Kidney epithelial cell (primary cell): ENCODE measurements at regions not wholly inside any gene's neighbourhood (a gene's known extent, or its start where the extent isn't known, plus 50 kb on each side); places are given as distances from the start of the nearest gene placed in this dataset.

Experiments used
- DNase-seq: peaks from one replicate; pipeline ENCODE4 v3.0.0-alpha.2; 2010; ENCODE audit warnings: low read depth
- H3K27me3 ChIP-seq: 2 replicates; pipeline ENCODE4 v1.6.0; 2011; ENCODE audit warnings: low read length; ENCODE audit not compliant: control insufficient read depth, insufficient read depth
- H3K36me3 ChIP-seq: 2 replicates; pipeline ENCODE4 v1.5.1; 2011; ENCODE audit warnings: low read length; ENCODE audit not compliant: control insufficient read depth, insufficient read depth
- H3K4me3 ChIP-seq: 2 replicates; pipeline ENCODE4 v1.5.1; 2011; ENCODE audit warnings: low read depth, mild to moderate bottlenecking, control low read depth, low read length
- TF ChIP-seq, protein P1 (sequence below): IDR thresholded peaks from 2 replicates; pipeline ENCODE4 v1.5.1; 2011; ENCODE audit warnings: mild to moderate bottlenecking, moderate library complexity, low read length, control low read depth, inconsistent platforms; ENCODE audit not compliant: insufficient read depth, poor library complexity, severe bottlenecking

GRCh38 chr22:47553436-47553835 lies 791.0 kb downstream of the TBC1D22A start:
- H3K27me3 ChIP-seq, result no peaks in the 10 kb centered on the region
- no peak overlapping the region for H3K4me3 ChIP-seq
- no peaks in the 10 kb centered on the region for H3K36me3 ChIP-seq
- no peak for DNase-seq
- TF ChIP-seq, protein P1, sequence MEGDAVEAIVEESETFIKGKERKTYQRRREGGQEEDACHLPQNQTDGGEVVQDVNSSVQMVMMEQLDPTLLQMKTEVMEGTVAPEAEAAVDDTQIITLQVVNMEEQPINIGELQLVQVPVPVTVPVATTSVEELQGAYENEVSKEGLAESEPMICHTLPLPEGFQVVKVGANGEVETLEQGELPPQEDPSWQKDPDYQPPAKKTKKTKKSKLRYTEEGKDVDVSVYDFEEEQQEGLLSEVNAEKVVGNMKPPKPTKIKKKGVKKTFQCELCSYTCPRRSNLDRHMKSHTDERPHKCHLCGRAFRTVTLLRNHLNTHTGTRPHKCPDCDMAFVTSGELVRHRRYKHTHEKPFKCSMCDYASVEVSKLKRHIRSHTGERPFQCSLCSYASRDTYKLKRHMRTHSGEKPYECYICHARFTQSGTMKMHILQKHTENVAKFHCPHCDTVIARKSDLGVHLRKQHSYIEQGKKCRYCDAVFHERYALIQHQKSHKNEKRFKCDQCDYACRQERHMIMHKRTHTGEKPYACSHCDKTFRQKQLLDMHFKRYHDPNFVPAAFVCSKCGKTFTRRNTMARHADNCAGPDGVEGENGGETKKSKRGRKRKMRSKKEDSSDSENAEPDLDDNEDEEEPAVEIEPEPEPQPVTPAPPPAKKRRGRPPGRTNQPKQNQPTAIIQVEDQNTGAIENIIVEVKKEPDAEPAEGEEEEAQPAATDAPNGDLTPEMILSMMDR, result no peak

GRCh38 chr22:47552541-47553205 lies 790.2 kb downstream of the TBC1D22A start:
- TF ChIP-seq, protein P1, result no peak
- DNase-seq, result no peak
- Histone ChIP-seq H3K36me3 (no peaks in the 10 kb centered on the region), H3K27me3 (no peaks in the 10 kb centered on the region), H3K4me3 (no peak overlapping the region)

- no peak for DNase-seq
- no peaks in the 10 kb centered on the region for H3K27me3 ChIP-seq
- no peaks in the 10 kb centered on the region for H3K36me3 ChIP-seq
- TF ChIP-seq, protein P1, result no peak
- no peak overlapping the region for H3K4me3 ChIP-seq
Measured at GRCh38 chr22:47552024-47552423, 789.6 kb downstream of the TBC1D22A start.

DNA sequence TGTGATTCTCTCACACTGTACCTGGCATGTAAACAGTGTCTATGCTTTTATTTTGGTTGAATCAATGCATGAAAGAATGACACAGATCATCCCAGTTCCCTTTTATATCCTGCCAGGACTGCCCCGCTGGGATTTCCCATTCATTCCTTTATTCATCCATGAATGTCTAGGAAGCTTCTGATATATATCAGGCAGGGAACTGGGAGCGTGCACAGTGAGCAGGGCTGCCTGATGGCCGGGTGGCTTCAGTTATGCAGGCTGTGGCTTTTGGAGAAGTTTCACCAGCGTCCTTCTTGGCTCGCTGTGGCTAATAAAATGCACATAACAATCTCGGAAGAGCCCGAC lies 789.0 kb downstream of the TBC1D22A start:
- Histone ChIP-seq H3K36me3 (no peaks in the 10 kb centered on the region), H3K27me3 (no peaks in the 10 kb centered on the region), H3K4me3 (no peak overlapping the region)
- TF ChIP-seq, protein P1, result no peak
- DNase-seq, result no peak

DNA sequence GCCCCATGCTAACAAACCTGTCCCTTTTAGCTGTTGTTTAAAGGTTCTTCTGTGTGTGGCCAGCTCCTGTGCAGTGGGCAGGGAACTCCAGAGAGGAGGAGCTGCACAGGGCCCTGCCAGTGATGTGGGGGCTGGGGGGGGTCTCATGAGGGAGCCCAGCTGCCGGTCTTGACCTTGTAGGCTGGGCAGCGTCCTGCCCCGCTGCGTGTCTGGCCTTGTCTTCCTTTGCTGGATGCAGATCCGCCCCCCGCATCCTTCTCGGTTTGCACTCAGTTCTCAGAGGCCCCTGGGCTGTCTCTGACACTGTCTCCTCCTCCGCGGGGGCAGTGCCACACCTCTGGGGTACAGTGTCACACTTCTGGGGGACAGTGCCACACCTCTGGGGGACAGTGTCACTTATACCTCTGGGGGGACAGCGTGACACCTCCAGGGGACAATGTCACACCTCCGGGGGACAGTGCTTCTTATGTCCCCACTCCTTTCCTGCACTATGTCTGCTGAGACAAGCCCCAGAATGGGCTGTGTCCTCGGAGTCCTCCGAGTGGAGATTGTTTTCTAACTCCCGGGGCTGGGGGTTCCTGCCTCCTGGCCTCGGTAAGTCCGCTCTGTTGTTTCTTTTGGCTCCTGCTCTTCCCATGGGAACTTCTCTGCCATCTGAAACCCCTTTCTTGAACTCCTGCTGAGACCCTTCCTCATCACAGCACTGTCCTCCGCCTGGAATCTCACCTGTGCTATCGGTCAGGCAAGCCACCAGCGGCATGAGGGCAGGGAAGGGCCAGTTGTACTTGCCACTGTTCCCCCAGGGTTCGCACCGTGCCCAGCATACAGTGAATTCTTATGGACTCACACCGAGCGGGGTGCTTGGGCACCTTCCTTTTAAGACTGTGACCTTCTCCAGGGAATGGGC lies 788.3 kb downstream of the TBC1D22A start:
- Histone ChIP-seq H3K36me3 (no peaks in the 10 kb centered on the region), H3K27me3 (no peaks in the 10 kb centered on the region), H3K4me3 (no peak overlapping the region)
- TF ChIP-seq, protein P1, result no peak
- DNase-seq, result no peak
